ENCODE measurements at regions not wholly inside any gene's neighbourhood (a gene's known extent, or its start where the extent isn't known, plus 50 kb on each side); places are given as distances from the start of the nearest gene placed in this dataset.

DNA sequence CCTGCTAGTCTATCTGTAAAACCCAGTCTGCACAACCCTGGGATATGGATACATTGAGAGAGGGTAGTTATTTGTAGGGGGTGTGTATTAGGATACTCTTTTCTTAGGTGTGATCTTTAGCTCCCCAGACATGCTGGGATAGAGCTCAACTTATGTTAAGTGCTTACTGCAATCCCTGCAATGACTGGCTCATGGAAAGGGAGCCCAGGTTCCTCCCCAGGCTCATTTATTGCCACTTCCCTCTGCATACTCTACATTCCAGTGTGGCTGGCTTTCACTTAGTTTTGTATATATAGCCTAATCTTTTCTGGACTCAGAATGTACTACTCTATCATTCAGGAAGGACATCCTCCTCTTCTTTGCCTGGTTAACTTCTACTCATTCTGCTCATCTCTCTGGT, 172.0 kb downstream of the SYT10 start:
- H3K36me3 ChIP-seq = no peaks in the 10 kb centered on the region
- TF ChIP-seq POLR2A (IDR thresholded peaks at IDR 0.05) (no peak), EP300 (IDR thresholded peaks at IDR 0.05) (no peak)
- TF ChIP-seq, protein P1, sequence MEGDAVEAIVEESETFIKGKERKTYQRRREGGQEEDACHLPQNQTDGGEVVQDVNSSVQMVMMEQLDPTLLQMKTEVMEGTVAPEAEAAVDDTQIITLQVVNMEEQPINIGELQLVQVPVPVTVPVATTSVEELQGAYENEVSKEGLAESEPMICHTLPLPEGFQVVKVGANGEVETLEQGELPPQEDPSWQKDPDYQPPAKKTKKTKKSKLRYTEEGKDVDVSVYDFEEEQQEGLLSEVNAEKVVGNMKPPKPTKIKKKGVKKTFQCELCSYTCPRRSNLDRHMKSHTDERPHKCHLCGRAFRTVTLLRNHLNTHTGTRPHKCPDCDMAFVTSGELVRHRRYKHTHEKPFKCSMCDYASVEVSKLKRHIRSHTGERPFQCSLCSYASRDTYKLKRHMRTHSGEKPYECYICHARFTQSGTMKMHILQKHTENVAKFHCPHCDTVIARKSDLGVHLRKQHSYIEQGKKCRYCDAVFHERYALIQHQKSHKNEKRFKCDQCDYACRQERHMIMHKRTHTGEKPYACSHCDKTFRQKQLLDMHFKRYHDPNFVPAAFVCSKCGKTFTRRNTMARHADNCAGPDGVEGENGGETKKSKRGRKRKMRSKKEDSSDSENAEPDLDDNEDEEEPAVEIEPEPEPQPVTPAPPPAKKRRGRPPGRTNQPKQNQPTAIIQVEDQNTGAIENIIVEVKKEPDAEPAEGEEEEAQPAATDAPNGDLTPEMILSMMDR (IDR thresholded peaks at IDR 0.05) = no peak
- no peak overlapping the region for H3K27ac ChIP-seq
- peaks cover 0 to 6% (median 0%) of the 10 kb centered on the region in 4 donors for H3K4me1 ChIP-seq
- no peak overlapping the region for H3K4me3 ChIP-seq
- DNase-seq (ENCODE audit: low spot score in 2 of 2) = no peak
- no peaks in the 10 kb centered on the region for H3K9me3 ChIP-seq
- H3K27me3 ChIP-seq = no peaks in the 10 kb centered on the region

DNA sequence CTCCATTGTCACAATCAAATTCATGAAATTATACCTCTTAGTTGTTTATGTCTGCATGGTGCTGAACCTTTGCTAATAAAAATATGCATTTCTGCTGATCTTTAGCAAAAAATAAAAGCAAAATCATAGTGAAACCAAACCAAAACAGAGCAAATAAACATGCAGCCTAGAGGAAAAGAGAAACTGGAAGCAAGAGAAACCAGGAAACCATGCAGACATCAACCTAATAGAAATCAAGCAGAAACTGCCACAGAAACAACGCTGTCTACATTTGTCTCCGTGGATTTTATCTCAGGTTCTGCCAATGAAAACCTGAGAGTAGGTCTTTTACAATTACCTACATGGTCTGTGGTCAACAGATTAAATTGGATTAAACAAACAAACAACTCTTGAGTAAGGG, 173.7 kb downstream of the SYT10 start:
- Histone ChIP-seq H3K27me3 (no peaks in the 10 kb centered on the region), H3K4me3 (no peak overlapping the region), H3K36me3 (no peaks in the 10 kb centered on the region), H3K9me3 (no peaks in the 10 kb centered on the region), H3K4me1 (peaks cover 0 to 6% (median 0%) of the 10 kb centered on the region in 4 donors), H3K27ac (no peak overlapping the region)
- DNase-seq (ENCODE audit: low spot score in 2 of 2) = no peak
- TF ChIP-seq, protein P1 (IDR thresholded peaks at IDR 0.05) = no peak
- TF ChIP-seq POLR2A (IDR thresholded peaks at IDR 0.05) = no peak
- TF ChIP-seq EP300 (IDR thresholded peaks at IDR 0.05) = no peak
- WGBS, 2 donors = 52 to 74% methylated on average over 2 of the region's 2 CpGs

DNA sequence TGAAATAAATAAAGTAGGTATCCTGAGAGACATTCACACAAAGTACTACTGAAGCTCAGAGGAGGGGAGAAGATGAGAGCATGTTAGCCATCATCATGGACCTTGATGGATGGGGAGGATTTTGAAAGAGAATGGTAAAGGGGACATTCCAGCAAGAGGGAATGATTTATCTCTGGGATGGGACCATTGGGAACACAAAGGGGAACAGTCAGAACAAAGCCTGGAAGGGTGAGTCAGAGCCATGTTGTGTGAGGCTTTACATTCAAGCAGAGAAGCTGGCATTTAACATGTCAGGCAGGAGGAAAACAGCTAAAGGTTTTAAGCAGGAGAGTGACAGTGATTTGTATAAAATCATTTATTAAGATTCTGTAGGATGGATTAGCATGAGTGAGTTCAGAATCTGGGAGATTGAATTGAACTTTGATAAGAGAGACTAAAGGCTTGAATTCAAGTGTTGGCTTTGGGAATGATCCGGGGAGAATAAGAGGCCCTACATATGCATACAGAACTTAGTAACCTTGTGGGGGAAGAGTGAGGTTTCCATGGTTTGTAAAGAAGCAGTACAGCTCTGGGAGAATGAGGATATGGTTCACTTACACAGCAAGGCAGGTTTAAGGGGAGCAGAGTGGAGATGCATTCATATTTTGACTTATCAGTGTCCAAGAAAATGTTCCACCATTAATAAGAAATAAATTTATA, 174.4 kb downstream of the SYT10 start:
- Histone ChIP-seq H3K27me3 (no peaks in the 10 kb centered on the region), H3K4me3 (no peak overlapping the region), H3K9me3 (no peaks in the 10 kb centered on the region), H3K4me1 (peaks cover 0 to 6% (median 0%) of the 10 kb centered on the region in 4 donors), H3K27ac (peak overlapping the region in 1 of 4 donors; percentile 17), H3K36me3 (no peaks in the 10 kb centered on the region)
- TF ChIP-seq, protein P1 (IDR thresholded peaks at IDR 0.05) = no peak
- TF ChIP-seq EP300 (IDR thresholded peaks at IDR 0.05) (no peak), POLR2A (IDR thresholded peaks at IDR 0.05) (no peak)
- WGBS, 2 donors = 67 to 82% methylated on average over 1 of the region's 1 CpG
- no peak for DNase-seq (ENCODE audit: low spot score in 2 of 2)

DNA sequence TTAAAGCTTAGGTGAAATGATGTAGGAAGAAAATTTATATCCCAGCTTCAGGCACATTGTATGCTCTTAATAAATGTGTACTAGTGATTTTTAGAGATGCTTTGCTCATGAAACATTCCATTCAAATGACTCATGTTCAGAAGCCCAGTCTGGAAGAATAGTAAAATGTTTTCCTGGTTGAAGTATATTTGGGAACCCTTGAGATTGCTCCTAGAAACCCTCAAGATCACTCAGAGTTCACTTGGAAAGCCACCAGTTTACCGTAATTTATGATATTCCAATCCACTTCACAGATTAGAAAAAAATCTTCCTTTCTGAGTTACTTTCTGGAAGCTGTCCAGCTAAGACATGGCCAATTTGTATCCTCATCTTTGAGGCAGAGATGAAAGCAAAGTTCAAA, 186.4 kb downstream of the SYT10 start:
- Histone ChIP-seq H3K27ac (no peak overlapping the region), H3K4me3 (no peak overlapping the region), H3K4me1 (no peaks in the 10 kb centered on the region), H3K9me3 (no peaks in the 10 kb centered on the region), H3K27me3 (no peaks in the 10 kb centered on the region), H3K36me3 (no peaks in the 10 kb centered on the region)
- TF ChIP-seq, protein P1 (IDR thresholded peaks at IDR 0.05) = no peak
- TF ChIP-seq POLR2A (IDR thresholded peaks at IDR 0.05) (no peak), EP300 (IDR thresholded peaks at IDR 0.05) (no peak)
- no peak for DNase-seq (ENCODE audit: low spot score in 2 of 2)
- 19 to 25% methylated on average over 1 of the region's 1 CpG for WGBS, 2 donors

DNA sequence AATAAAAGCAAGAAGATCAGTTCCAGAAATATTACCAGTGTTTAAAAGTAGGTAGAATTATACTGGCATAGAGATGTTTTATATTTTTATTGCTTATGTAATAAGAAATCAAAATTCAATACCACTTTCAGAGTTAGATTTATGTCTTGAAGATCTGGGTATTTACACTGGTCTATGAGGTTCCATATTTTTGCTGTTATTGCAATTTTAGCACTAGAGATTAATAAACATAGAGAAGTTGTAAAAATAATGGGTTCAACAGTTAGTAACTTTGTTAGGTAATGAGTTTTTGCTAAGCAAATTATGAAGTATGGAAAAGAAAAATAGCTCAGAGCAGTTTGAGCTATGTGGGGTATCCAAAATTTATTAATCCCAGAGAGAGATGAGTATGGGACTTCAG, 188.1 kb downstream of the SYT10 start:
- Histone ChIP-seq H3K36me3 (no peaks in the 10 kb centered on the region), H3K27me3 (no peaks in the 10 kb centered on the region), H3K27ac (no peak overlapping the region), H3K4me1 (no peaks in the 10 kb centered on the region), H3K4me3 (no peak overlapping the region), H3K9me3 (no peaks in the 10 kb centered on the region)
- TF ChIP-seq EP300 (IDR thresholded peaks at IDR 0.05) (no peak), POLR2A (IDR thresholded peaks at IDR 0.05) (no peak)
- TF ChIP-seq, protein P1 (IDR thresholded peaks at IDR 0.05) = no peak
- DNase-seq (ENCODE audit: low spot score in 2 of 2) = no peak

Measured in tibial nerve (tissue), 4 donors.